ENCODE measurements at regions not wholly inside any gene's neighbourhood (a gene's known extent, or its start where the extent isn't known, plus 50 kb on each side); places are given as distances from the start of the nearest gene placed in this dataset.
"Not testable (repeated sequence)": the region's sequence is repeated elsewhere in the genome, so short reads cannot be mapped to it uniquely, and the experiment has no call there.

DNA sequence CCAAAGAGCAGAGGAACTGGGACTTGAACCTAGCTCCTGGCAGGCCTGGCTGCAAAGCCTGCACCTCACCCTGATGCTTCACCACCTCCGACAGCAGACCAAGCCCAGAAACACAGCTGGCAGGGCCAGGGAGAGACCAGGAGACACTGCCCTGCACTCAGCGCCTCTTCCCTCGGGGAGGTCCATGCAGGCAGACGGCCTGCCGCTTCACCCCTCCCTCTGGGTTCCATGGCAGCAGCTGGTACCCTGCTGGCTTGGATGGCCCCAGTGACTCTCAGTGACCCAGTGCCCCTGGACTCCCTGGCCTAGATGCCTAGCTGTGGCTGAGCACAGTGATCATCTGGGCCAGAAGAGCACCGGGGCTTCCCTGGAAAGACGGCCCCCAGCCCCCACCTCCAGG is 65.3 kb upstream of the TARDBP start:
- TF ChIP-seq, protein P1, sequence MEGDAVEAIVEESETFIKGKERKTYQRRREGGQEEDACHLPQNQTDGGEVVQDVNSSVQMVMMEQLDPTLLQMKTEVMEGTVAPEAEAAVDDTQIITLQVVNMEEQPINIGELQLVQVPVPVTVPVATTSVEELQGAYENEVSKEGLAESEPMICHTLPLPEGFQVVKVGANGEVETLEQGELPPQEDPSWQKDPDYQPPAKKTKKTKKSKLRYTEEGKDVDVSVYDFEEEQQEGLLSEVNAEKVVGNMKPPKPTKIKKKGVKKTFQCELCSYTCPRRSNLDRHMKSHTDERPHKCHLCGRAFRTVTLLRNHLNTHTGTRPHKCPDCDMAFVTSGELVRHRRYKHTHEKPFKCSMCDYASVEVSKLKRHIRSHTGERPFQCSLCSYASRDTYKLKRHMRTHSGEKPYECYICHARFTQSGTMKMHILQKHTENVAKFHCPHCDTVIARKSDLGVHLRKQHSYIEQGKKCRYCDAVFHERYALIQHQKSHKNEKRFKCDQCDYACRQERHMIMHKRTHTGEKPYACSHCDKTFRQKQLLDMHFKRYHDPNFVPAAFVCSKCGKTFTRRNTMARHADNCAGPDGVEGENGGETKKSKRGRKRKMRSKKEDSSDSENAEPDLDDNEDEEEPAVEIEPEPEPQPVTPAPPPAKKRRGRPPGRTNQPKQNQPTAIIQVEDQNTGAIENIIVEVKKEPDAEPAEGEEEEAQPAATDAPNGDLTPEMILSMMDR (conservative IDR thresholded peaks at IDR 0.05), result no peak

DNA sequence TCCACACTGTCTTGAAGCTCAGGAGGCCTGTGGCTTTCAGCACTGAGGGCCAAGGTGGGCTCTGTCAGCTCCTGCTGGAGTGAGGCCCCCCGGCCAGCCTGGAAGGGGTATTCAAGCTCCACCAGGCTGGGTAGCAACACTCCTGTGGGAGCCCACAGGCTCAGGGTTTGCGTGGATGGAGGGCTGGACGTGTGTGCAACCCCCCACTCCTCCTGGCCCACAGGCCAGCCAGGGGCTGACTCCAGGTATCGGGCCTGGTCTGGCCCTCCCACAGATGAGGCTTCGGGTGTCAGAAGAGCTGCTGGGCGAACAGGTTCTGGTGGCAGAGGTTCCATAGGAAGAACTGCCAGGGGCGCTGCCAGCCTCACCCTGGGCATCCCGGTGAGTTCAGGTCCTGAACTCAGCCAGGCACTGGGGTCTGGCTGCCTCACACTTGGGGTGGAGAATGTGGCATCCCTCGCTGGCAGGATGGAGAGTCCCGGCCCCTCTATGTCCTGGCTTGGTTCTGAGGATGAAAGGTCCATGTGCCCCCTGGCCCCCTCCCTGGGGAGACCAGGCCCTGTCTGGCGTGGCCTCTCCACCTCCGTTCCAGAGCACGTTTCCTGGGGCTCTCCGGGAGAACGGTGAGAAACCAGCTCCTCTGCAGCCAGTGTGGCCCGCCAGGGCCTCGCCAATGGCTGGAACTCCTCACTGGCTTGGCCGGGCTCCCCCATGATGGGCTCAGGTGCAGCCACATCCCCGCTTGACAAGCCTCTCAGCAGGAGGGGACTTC is 64.6 kb upstream of the TARDBP start:
- no peak overlapping the region for H3K4me3 Mint-ChIP-seq
- H3K9me3 Mint-ChIP-seq, result no peaks in the 10 kb centered on the region
- no peak for DNase-seq (ENCODE audit: low read depth, low spot score)
- peaks cover 7% of the 10 kb centered on the region for H3K4me1 Mint-ChIP-seq
- peaks cover 24% of the 10 kb centered on the region for H3K27me3 Mint-ChIP-seq (ENCODE audit: low read depth)
- no peaks in the 10 kb centered on the region for H3K36me3 Mint-ChIP-seq (ENCODE audit: low read depth)
- TF ChIP-seq, protein P1 (conservative IDR thresholded peaks at IDR 0.05), result no peak
- H3K27ac Mint-ChIP-seq (ENCODE audit: unreplicated experiment), result no peak overlapping the region

More for the DNA sequence above, 65.3 kb upstream of the TARDBP start:
- Mint-ChIP-seq H3K27me3 (ENCODE audit: low read depth) (peaks cover 24% of the 10 kb centered on the region), H3K9me3 (no peaks in the 10 kb centered on the region), H3K4me3 (no peak overlapping the region), H3K27ac (ENCODE audit: unreplicated experiment) (no peak overlapping the region), H3K36me3 (ENCODE audit: low read depth) (no peaks in the 10 kb centered on the region), H3K4me1 (peaks cover 7% of the 10 kb centered on the region)
- no peak for DNase-seq (ENCODE audit: low read depth, low spot score)

DNA sequence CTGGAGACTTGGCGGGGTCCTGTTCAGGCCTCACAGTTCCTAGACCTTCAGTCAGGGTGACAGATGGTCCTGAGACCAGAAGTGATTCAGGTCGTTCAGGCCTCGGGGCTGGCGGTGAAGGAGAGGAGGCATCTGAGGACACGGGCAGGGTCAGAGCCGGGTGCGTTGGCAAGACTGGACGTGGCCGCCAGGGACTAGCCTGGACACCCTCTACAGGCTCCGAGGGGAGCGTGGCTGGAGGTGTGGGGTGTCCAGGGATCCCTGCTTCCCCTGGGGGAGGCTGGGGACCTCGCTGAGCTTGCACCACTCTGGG is 64.0 kb upstream of the TARDBP start:
- no peak for DNase-seq (ENCODE audit: low read depth, low spot score)
- Mint-ChIP-seq H3K27ac (ENCODE audit: unreplicated experiment) (no peak overlapping the region), H3K36me3 (ENCODE audit: low read depth) (no peaks in the 10 kb centered on the region), H3K9me3 (no peaks in the 10 kb centered on the region), H3K4me1 (peaks cover 7% of the 10 kb centered on the region), H3K4me3 (no peak overlapping the region), H3K27me3 (ENCODE audit: low read depth) (peaks cover 19% of the 10 kb centered on the region)
- TF ChIP-seq, protein P1 (conservative IDR thresholded peaks at IDR 0.05), result no peak

DNA sequence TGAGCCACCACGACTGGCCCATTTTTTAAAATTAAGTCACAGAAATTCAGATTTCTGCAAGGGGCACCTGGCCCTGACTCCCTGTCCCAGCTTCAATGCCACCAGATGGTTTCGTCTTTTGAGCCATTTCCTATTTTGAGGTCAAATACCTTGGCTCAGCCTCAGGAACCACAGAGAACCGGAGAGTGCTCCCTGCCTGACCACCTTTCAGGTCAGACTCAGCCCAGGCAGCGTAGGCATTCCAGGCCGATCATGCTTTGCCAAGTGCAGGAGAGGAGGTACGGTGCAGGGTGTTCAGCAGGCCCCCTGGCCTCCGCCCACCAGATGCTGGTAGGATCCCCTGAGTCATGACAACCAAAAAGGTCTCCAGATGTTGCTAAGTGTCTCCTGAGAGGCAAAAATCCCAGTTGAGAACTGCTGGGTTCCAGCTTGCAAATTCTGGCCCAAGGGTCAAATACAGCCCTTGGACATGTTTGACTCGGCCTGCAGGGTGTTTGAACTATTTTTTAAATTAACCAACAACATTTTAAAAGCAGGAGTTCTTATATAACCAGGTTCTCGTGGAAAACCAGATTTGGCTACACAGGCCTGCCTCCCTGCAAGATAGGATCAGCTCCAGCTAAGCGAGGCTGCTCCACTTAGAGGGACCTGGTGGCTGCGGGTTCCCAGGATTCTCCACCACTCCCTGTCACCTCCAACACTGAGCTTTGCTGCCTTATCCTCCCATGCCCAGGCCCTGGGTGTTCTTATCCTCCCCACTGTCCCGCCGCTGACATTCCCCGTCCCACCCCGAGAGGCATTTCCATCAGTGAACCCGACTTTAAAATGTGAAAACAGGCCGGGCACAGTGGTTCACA is 61.9 kb upstream of the TARDBP start:
- Mint-ChIP-seq H3K4me3 (no peak overlapping the region), H3K36me3 (ENCODE audit: low read depth) (no peaks in the 10 kb centered on the region), H3K4me1 (no peaks in the 10 kb centered on the region), H3K9me3 (no peaks in the 10 kb centered on the region), H3K27ac (ENCODE audit: unreplicated experiment) (no peak overlapping the region), H3K27me3 (ENCODE audit: low read depth) (peaks cover 3% of the 10 kb centered on the region)
- no peak for DNase-seq (ENCODE audit: low read depth, low spot score)
- TF ChIP-seq, protein P1 (conservative IDR thresholded peaks at IDR 0.05), result no peak

DNA sequence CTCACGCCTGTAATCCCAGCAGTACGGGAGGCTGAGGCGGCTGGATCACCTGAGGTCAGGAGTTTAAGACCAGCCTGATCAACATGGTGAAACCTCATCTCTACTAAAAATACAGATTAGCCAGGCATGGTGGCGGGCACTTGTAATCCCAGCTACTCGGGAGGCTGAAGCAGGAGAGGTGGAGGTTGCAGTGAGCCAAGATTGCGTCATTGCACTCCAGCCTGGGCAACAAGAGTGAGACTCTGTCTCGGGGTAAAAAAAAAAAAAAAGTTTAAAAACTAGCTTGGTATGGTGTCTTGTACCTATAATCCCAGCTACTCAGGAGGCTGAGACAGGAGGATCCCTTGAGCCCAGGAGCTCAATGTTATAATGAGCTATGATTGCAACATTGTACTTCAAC is 61.2 kb upstream of the TARDBP start:
- H3K27ac Mint-ChIP-seq (ENCODE audit: unreplicated experiment); H3K4me1 Mint-ChIP-seq; H3K9me3 Mint-ChIP-seq; H3K27me3 Mint-ChIP-seq (ENCODE audit: low read depth); DNase-seq (ENCODE audit: low read depth, low spot score); H3K4me3 Mint-ChIP-seq; H3K36me3 Mint-ChIP-seq (ENCODE audit: low read depth): not testable (repeated sequence)

DNA sequence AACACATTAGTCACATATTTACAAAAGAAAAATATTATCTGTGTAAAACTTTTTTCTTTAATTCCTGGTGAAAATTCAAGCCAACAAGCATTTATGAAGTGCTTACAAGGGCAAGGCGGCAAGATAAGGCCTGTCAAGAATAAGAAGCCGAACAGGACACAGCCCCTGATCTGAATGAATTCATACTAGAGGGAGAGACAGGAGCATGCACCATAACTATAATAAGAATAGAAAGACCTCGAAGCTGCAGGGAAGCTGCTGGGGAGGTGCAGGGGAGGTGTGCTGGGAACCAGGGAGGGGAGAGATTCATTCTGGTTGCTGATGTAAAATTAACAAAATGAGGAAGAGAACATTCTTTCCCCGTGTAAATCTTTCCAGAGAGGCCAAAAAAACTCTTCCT is 60.5 kb upstream of the TARDBP start:
- H3K27me3 Mint-ChIP-seq (ENCODE audit: low read depth), result no peaks in the 10 kb centered on the region
- H3K36me3 Mint-ChIP-seq (ENCODE audit: low read depth), result no peaks in the 10 kb centered on the region
- no peaks in the 10 kb centered on the region for H3K4me1 Mint-ChIP-seq

More for the DNA sequence above, 60.5 kb upstream of the TARDBP start:
- no peak for DNase-seq (ENCODE audit: low read depth, low spot score)
- Mint-ChIP-seq H3K4me3 (no peak overlapping the region), H3K27ac (ENCODE audit: unreplicated experiment) (no peak overlapping the region), H3K9me3 (no peaks in the 10 kb centered on the region)
- TF ChIP-seq, protein P1 (conservative IDR thresholded peaks at IDR 0.05), result no peak

Measured in neural crest cell (in vitro differentiated cells).